Activated naive CD8-positive, alpha-beta T cell treated with anti-CD3 and anti-CD28 coated beads, Interleukin-2, amount 10 ng/mL, durations not matched to agents 7 days and 5 days (primary cell): ENCODE measurements at regions not wholly inside any gene's neighbourhood (a gene's known extent, or its start where the extent isn't known, plus 50 kb on each side); places are given as distances from the start of the nearest gene placed in this dataset.

ENCODE experiments used
- ATAC-seq: fragments of 150-1000 bp; cut with Tn5 transposase; one replicate; pipeline ENCODE4 v1.10.0; 2021; ENCODE audit warnings: low read depth, moderate library complexity
- POLR2A ChIA-PET: fragments of 350-600 bp; sonication (Branson Sonifier 250); formaldehyde crosslinking; loops from one replicate; lab custom pipeline; 2021; ENCODE audit warnings: antibody characterized with exemption; lab: Charles Lee
- DNase-seq: peaks from one replicate; pipeline ENCODE4 v3.0.0; 2021
- H3K27ac Mint-ChIP-seq: one replicate; pipeline ENCODE4 v1.8.0; 2022; ENCODE audit warnings: mild to moderate bottlenecking, mixed read lengths
- H3K27me3 Mint-ChIP-seq: one replicate; pipeline ENCODE4 v1.8.0; 2022; ENCODE audit warnings: mild to moderate bottlenecking, moderate library complexity, mixed read lengths
- H3K36me3 Mint-ChIP-seq: one replicate; pipeline ENCODE4 v1.8.0; 2021; ENCODE audit warnings: mild to moderate bottlenecking, mixed read lengths
- H3K4me1 Mint-ChIP-seq: one replicate; pipeline ENCODE4 v1.8.0; 2021; ENCODE audit warnings: mixed read lengths
- H3K4me3 Mint-ChIP-seq: one replicate; pipeline ENCODE4 v1.8.0; 2022; ENCODE audit warnings: mild to moderate bottlenecking, moderate library complexity, mixed read lengths
- H3K9me3 Mint-ChIP-seq: one replicate; pipeline ENCODE4 v1.8.0; 2021; ENCODE audit warnings: mixed read lengths

DNA sequence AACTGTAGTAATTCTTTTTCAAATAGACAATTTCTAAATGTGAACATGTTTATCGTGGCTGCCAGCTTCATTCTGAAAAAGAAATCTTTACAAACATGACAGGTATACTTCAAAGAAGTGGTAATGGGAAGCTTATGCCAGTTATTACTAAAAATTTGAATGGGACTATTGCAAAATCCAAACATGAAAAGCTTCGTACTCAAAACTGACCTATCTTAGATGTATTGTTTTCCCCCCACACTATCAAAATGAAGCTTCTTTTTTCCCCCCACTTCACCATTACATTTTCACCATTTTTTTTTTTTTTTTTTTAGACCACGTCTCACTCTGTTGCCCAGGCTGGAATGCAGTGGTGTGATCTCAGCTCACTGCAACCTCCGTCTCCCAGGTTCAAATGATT, 50.4 kb upstream of the SERTAD2 start:
- peaks cover 12% of the 10 kb centered on the region for H3K4me1 Mint-ChIP-seq
- no peak for ATAC-seq
- H3K4me3 Mint-ChIP-seq = no peak overlapping the region
- H3K27ac Mint-ChIP-seq = no peak overlapping the region
- H3K27me3 Mint-ChIP-seq = no peaks in the 10 kb centered on the region
- peaks cover 5% of the 10 kb centered on the region for H3K9me3 Mint-ChIP-seq
- peaks cover 21% of the 10 kb centered on the region for H3K36me3 Mint-ChIP-seq
- DNase-seq = no peak
- POLR2A ChIA-PET = interaction anchor here (1.6 to 2.0 kb wide), 2 partner anchors 45 to 51 kb away, joined by 4 read pairs; partner anchors contain the start of gene SERTAD2

DNA sequence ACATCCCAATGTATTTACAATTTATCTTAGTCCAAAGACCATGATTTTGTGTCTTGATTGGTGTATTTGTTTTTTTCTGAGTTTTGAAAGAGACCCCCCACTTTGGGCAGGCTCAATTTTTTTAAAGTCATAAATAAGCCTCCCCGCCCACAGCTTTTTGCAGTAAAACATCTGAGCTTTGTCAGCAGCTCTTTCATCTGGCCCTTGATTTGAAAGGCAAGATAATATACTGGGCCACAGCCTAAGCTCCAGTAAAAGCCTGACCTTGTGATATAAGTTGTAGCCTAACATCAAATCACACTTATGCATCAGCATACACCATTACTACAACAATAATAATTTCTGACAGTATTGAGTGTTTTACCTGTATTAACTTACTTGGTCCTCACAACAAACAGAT, 51.3 kb upstream of the SERTAD2 start:
- POLR2A ChIA-PET = interaction anchor here (1.6 to 2.0 kb wide), 2 partner anchors 45 to 52 kb away, joined by 4 read pairs; partner anchors contain the start of gene SERTAD2
- DNase-seq (no peak), ATAC-seq (no peak)
- peaks cover 19% of the 10 kb centered on the region for H3K36me3 Mint-ChIP-seq
- H3K9me3 Mint-ChIP-seq = peaks cover 5% of the 10 kb centered on the region
- H3K27me3 Mint-ChIP-seq = no peaks in the 10 kb centered on the region
- H3K27ac Mint-ChIP-seq = no peak overlapping the region
- peaks cover 6% of the 10 kb centered on the region for H3K4me1 Mint-ChIP-seq
- no peak overlapping the region for H3K4me3 Mint-ChIP-seq

DNA sequence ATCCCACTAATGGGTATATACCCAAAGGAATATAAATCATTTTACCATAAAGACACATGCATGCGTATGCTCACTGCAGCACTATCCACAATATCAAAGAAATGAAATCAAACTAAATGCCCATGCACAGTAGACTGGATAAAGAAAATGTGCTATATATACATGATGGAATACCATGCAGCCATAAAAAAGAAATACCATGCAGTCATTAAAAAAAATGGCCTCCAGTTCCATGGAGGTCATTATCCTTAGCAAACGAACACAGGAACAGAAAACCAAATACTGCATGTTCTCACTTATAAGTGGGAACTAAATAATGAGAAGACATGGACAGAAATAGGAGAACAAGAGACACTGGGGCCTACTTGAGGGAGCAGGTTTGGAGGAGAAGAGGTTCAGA, 53.6 kb upstream of the SERTAD2 start:
- ATAC-seq = no peak
- POLR2A ChIA-PET = no interaction called here
- H3K36me3 Mint-ChIP-seq = peaks cover 12% of the 10 kb centered on the region
- no peak overlapping the region for H3K27ac Mint-ChIP-seq
- no peak for DNase-seq
- peaks cover 2% of the 10 kb centered on the region for H3K9me3 Mint-ChIP-seq
- H3K4me1 Mint-ChIP-seq = peaks cover 10% of the 10 kb centered on the region
- H3K4me3 Mint-ChIP-seq = no peak overlapping the region
- H3K27me3 Mint-ChIP-seq = no peaks in the 10 kb centered on the region

DNA sequence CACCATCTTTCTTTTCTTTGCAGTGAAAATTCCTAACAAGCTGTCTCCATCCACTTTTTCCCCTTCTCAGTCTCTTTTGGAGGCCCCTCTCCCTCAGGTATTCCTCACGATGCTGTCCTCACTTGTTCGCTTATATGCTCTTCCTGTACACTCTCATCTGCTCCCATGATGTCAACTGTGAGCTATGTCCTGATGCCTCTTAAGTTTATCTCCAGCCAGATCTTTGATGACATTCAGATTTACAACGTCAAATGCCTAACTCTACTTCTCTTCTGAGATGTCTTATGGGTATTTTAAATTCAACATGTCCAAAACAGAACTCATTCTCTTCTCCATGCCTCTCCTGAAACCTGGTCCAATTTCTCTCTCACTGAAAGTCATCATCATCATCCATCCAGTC, 55.1 kb upstream of the SERTAD2 start:
- no peak for ATAC-seq
- Mint-ChIP-seq H3K9me3 (peaks cover 2% of the 10 kb centered on the region), H3K36me3 (peaks cover 9% of the 10 kb centered on the region), H3K4me1 (peaks cover 10% of the 10 kb centered on the region), H3K4me3 (no peak overlapping the region), H3K27me3 (no peaks in the 10 kb centered on the region), H3K27ac (no peak overlapping the region)
- DNase-seq = no peak
- POLR2A ChIA-PET = no interaction called here

DNA sequence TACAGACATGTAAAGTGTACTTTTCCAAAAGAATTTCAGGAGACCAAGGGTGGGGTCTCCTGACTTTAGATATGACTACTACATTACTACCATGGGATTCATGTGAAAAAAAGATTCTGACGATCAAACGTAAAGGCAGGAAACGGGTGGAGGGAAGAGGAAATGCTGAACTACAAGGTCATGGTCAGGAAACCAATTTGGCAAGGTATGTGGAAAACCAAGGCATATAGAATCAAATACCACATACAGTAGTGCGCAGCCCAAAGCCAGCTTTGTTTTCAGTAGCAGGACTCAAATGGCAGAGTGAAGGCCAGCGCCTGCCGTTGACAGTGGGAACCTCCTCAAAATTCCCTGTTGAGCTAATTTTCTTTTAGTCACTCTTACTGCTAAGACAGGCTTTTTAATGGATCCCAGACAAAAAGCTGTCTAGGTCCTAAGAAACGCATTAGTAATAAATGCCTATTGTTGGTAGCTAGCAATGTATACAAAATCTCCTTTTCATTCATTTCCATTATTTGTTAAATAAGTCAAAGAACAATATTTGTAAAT, 57.6 kb upstream of the SERTAD2 start:
- peak overlapping the region; percentile 48 for H3K27ac Mint-ChIP-seq
- no peaks in the 10 kb centered on the region for H3K27me3 Mint-ChIP-seq
- peaks cover 8% of the 10 kb centered on the region for H3K36me3 Mint-ChIP-seq
- POLR2A ChIA-PET = interaction anchor here (0.5 kb wide), 1 partner anchor 819 kb away, joined by 3 read pairs; no protein-coding TSS in a partner anchor
- peak overlapping the region; percentile 51 for H3K4me3 Mint-ChIP-seq
- no peak for DNase-seq
- ATAC-seq = peak; percentile 84
- peaks cover 2% of the 10 kb centered on the region for H3K9me3 Mint-ChIP-seq
- peaks cover 10% of the 10 kb centered on the region for H3K4me1 Mint-ChIP-seq

DNA sequence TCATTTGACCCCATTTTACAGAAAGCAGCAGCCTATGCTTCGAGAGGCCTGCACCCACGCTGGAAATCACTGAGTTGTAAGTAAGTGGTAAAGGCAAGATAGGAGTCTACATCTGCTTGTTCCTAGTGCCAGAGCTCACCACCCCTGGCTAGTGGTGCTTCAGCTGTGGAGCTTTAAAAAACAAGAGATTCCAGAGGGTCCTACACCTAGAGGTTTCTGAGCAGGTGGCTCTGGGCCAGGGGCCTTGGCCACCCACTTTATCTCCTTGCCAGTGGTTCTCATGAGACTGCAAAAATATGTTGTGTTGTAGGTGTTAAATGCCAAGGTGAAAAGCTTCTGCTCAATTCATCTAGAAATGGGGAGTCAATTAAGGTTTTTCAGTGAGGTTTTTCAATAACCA, 60.0 kb upstream of the SERTAD2 start:
- H3K9me3 Mint-ChIP-seq = no peaks in the 10 kb centered on the region
- no peak for ATAC-seq
- DNase-seq = no peak
- H3K4me1 Mint-ChIP-seq = peaks cover 15% of the 10 kb centered on the region
- POLR2A ChIA-PET = interaction anchor here (1.1 kb wide), 1 partner anchor 13 kb away, joined by 3 read pairs; no protein-coding TSS in a partner anchor
- no peak overlapping the region for H3K4me3 Mint-ChIP-seq
- H3K27me3 Mint-ChIP-seq = no peaks in the 10 kb centered on the region
- no peaks in the 10 kb centered on the region for H3K36me3 Mint-ChIP-seq
- no peak overlapping the region for H3K27ac Mint-ChIP-seq

DNA sequence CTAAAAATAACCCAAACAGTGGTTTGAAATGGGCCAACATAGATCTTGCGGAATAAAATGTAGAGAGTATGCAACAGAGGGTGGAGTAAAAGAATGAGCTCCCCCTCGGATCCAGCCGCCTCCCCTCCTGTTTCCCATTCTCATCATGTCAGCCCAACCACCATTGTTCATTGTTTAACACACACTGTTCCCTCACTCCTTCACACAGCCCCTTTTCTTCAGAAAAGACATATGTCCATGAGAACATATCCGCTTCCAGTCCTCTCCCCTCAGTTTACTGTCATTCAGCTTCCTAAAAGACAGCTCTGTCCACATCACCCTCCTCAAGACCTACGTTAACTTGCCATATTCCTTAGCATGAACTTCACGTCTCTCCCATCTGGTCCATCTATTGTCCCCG, 62.9 kb upstream of the SERTAD2 start:
- no peak for DNase-seq
- H3K9me3 Mint-ChIP-seq = no peaks in the 10 kb centered on the region
- no peaks in the 10 kb centered on the region for H3K36me3 Mint-ChIP-seq
- H3K4me3 Mint-ChIP-seq = no peak overlapping the region
- H3K27ac Mint-ChIP-seq = no peak overlapping the region
- no peaks in the 10 kb centered on the region for H3K27me3 Mint-ChIP-seq
- no peak for ATAC-seq
- POLR2A ChIA-PET = no interaction called here
- H3K4me1 Mint-ChIP-seq = peaks cover 12% of the 10 kb centered on the region

DNA sequence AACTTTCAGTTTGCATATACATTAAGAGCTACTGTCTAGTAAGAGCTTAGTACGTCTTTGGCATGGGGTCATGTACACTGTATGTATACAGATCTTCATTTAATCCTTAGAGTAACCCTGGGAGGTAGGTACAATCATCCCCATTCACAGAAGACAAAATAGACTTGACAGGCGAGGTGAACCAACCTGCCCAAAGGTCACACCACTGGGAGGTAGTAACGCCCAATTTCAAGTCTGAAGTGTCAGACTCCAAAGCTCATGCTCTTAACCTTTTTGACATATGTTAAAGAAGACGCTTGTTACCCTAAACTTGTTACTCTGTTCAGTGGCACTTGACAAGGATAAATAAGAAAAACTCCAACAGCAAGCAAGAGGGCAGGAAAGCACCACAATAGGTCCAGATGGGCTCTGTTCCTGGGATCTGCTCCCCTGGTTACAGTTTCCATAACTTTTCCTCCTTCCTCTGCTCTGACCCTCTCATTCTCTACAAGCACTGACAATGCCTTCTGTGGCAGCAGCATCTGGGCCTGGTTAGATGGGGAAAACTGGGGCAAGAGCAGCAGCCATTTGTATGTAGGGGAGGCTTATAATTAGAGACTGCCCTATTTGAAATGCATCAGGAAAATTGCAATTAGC, 64.7 kb upstream of the SERTAD2 start:
- Mint-ChIP-seq H3K9me3 (no peaks in the 10 kb centered on the region), H3K4me3 (no peak overlapping the region), H3K27ac (no peak overlapping the region), H3K4me1 (peaks cover 9% of the 10 kb centered on the region), H3K27me3 (no peaks in the 10 kb centered on the region), H3K36me3 (no peaks in the 10 kb centered on the region)
- ATAC-seq (peak; percentile 39), DNase-seq (no peak)
- POLR2A ChIA-PET = interaction anchor here (0.6 kb wide), 1 partner anchor 65 kb away, joined by 3 read pairs; the partner anchor contains the start of gene SERTAD2

DNA sequence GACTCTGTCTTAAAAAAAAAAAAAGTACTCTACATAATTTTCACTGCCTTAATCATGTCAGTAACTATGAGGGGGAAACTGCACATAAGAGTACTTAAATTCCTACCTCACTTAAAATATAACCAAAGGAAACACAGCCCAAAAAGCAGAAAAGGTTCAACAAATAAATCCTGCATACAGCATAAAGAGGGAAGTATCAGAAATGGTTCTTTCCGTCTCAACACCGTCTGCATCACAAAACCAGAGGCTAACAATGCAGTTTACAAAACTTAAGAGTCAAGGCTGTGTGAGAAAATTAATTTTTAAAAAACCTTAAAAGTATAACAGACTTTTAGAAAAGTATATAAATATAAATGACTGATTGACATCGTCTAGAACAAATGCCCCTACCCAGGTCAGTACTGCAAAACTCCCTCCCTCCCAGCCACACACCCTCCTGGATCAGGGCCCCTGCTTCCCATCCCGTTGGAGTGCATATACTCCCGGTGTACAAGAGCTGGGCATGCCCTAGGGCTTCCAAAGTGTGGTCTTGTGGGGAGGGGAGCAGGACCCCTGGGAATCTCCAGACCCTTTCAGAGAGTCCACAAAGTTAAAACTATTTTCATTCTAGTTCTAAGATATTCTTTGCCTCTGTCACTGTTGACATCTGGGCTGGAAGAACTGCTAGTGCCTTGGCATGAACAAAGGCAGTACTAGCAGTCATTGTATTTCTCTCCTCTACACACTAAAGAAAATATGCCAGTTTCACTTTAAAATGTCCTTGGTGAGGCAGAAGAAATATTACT, 67.0 kb upstream of the SERTAD2 start:
- H3K36me3 Mint-ChIP-seq = peaks cover 3% of the 10 kb centered on the region
- H3K4me1 Mint-ChIP-seq = peaks cover 10% of the 10 kb centered on the region
- no peaks in the 10 kb centered on the region for H3K27me3 Mint-ChIP-seq
- no peak overlapping the region for H3K27ac Mint-ChIP-seq
- POLR2A ChIA-PET = no interaction called here
- no peak for ATAC-seq
- DNase-seq = no peak
- H3K4me3 Mint-ChIP-seq = no peak overlapping the region
- no peaks in the 10 kb centered on the region for H3K9me3 Mint-ChIP-seq

DNA sequence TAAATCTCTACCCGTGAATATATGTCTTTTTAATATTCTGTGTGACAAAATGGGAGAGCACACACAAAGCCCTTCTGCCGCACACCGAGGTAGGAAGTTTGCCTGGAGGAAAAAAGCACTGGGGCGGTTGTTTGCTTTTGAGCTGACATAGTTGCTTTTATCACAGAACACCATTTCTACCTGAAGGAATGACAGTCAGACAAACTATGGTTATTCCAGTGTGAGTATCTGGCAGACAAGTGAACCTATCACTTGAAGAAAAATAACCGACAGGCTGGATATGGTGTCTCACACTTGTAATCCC, 67.6 kb upstream of the SERTAD2 start:
- Mint-ChIP-seq H3K4me3 (no peak overlapping the region), H3K27ac (no peak overlapping the region), H3K9me3 (no peaks in the 10 kb centered on the region), H3K36me3 (peaks cover 4% of the 10 kb centered on the region), H3K4me1 (peaks cover 13% of the 10 kb centered on the region), H3K27me3 (no peaks in the 10 kb centered on the region)
- DNase-seq (no peak), ATAC-seq (no peak)
- POLR2A ChIA-PET = interaction anchor here (1.1 kb wide), 1 partner anchor 68 kb away, joined by 4 read pairs; the partner anchor contains the start of gene SERTAD2

DNA sequence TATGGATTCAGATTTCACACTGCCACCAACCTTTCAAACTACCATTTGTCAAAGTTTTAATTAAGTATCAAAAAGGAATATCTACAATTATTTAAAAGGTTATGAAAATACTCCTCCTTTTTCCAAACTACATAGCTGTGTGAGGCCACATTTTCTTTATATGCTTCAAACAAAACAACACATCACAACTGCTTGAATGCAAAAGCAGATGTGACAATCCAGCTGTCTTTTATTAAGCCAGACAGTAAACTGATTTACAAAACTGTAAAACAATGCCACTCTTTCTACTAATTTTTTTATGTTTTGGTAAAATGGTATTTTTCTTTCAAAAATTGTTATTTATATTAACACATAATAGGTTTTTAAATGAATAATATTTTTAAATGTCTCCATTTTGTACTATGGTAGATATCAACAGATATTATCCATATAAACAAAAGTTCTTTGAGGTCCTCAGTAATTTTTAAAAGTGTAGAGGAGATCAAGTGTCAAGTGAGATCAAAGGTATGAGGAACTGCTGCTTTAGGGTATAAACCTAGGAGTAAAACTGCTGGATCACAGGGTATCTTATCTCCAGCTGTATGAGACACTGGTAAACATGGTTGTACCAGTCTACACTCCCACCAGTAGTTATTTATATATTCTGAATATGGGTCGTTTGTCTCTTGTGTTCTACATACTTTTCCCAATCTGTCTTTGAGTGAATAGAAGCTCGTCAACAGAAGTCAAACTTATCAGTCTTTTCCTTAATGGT, 68.8 kb upstream of the SERTAD2 start:
- DNase-seq = no peak
- no peaks in the 10 kb centered on the region for H3K27me3 Mint-ChIP-seq
- no peak overlapping the region for H3K4me3 Mint-ChIP-seq
- POLR2A ChIA-PET = interaction anchor here (1.1 to 1.2 kb wide), 2 partner anchors 29 to 69 kb away, joined by 3 to 4 read pairs; partner anchors contain the start of gene SERTAD2
- peaks cover 25% of the 10 kb centered on the region for H3K4me1 Mint-ChIP-seq
- H3K27ac Mint-ChIP-seq = no peak overlapping the region
- H3K9me3 Mint-ChIP-seq = no peaks in the 10 kb centered on the region
- ATAC-seq = no peak
- H3K36me3 Mint-ChIP-seq = peaks cover 6% of the 10 kb centered on the region

DNA sequence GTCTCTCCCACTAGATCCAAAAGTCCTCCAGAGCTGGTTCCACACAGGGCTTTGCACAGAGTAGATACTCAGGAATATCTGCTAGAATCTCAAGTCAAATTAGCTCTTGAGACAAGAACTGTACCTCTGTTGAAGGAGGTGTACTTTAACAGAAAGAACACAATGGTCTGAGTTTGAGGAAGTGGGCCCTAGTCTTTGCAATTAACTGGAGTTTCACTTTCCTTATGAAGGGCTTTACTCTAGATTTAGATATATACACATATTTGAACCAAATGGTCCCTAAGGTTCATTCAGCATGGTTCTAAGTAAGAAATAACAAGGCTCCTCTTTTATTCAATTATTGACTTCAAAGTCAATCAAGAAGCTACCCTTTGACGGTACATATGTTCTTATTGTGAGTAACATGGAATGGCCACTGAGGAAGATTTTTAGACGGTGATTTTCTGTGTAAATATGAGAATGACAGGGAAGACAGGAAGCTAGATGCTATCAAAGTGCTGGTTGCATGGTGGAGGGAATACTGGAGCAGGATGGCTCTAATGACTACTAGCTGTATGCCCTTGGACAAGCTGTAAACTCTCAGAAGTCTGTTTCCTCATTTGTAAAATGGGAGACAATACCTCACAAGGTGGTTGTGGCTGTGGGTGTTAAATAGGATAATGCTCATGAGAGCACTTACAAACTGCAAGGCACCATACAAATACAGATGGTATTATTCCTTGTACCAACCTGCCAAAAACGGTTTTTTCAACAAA, 73.5 kb upstream of the SERTAD2 start:
- Mint-ChIP-seq H3K27ac (peak overlapping the region; percentile 93), H3K27me3 (no peaks in the 10 kb centered on the region), H3K4me3 (peak overlapping the region; percentile 58), H3K4me1 (peaks cover 46% of the 10 kb centered on the region), H3K36me3 (peaks cover 6% of the 10 kb centered on the region), H3K9me3 (no peaks in the 10 kb centered on the region)
- POLR2A ChIA-PET = interaction anchor here (0.8 to 7.7 kb wide), 11 partner anchors 10 to 120 kb away, joined by 3 to 86 read pairs (median 3); partner anchors contain the start of gene SERTAD2
- DNase-seq (no peak), ATAC-seq (peak; percentile 80)
